Ishikawa (cell line): ENCODE measurements at regions not wholly inside any gene's neighbourhood (a gene's known extent, or its start where the extent isn't known, plus 50 kb on each side); places are given as distances from the start of the nearest gene placed in this dataset.

Experiments
- CEBPB ChIP-seq: IDR thresholded peaks from 2 replicates; pipeline ENCODE4 v1.6.1; 2012
- CREB1 ChIP-seq: IDR thresholded peaks from 2 replicates; pipeline ENCODE4 v1.6.1; 2012; ENCODE audit warnings: low read depth
- EGR1 ChIP-seq: IDR thresholded peaks from 2 replicates; pipeline ENCODE4 v1.6.1; 2012
- EP300 ChIP-seq: IDR thresholded peaks from 2 replicates; pipeline ENCODE4 v1.6.1; 2012; ENCODE audit warnings: borderline replicate concordance
- FOXM1 ChIP-seq: IDR thresholded peaks from 2 replicates; pipeline ENCODE4 v1.6.1; 2012; ENCODE audit warnings: low read depth, borderline replicate concordance
- MAX ChIP-seq: IDR thresholded peaks from 2 replicates; pipeline ENCODE4 v1.6.1; 2012
- NFIC ChIP-seq: IDR thresholded peaks from 2 replicates; pipeline ENCODE4 v1.6.1; 2012
- RAD21 ChIP-seq: IDR thresholded peaks from 2 replicates; pipeline ENCODE4 v1.6.1; 2012; ENCODE audit warnings: low read depth
- REST ChIP-seq: IDR thresholded peaks from 2 replicates; pipeline ENCODE4 v1.6.1; 2012; ENCODE audit warnings: low read depth, mild to moderate bottlenecking
- TAF1 ChIP-seq: IDR thresholded peaks from 2 replicates; pipeline ENCODE4 v1.6.1; 2012; ENCODE audit warnings: low read depth, mild to moderate bottlenecking
- TCF12 ChIP-seq: IDR thresholded peaks from 2 replicates; pipeline ENCODE4 v1.6.1; 2012; ENCODE audit warnings: low read depth
- TEAD4 ChIP-seq: IDR thresholded peaks from 2 replicates; pipeline ENCODE4 v1.6.1; 2012
- USF1 ChIP-seq: IDR thresholded peaks from 2 replicates; pipeline ENCODE4 v1.6.1; 2012
- YY1 ChIP-seq: IDR thresholded peaks from 2 replicates; pipeline ENCODE4 v1.6.1; 2012; ENCODE audit warnings: low read depth
- ZBTB7A ChIP-seq: IDR thresholded peaks from 2 replicates; pipeline ENCODE4 v1.6.1; 2012; ENCODE audit warnings: low read depth

GRCh38 chr4:14919785-14920184 lies 82.5 kb upstream of the CPEB2 start:
- no peak for TF ChIP-seq TAF1
- no peak for TF ChIP-seq EP300
- TF ChIP-seq REST = no peak
- no peak for TF ChIP-seq NFIC
- no peak for TF ChIP-seq CEBPB
- no peak for TF ChIP-seq YY1
- no peak for TF ChIP-seq TEAD4
- TF ChIP-seq FOXM1 = no peak

- TF ChIP-seq REST (no peak), RAD21 (no peak)
These were observed 82.0 kb upstream of the CPEB2 start for GRCh38 chr4:14920237-14920636.

- TF ChIP-seq EP300 (no peak), CEBPB (no peak), ZBTB7A (no peak), RAD21 (no peak), CREB1 (no peak), TEAD4 (no peak), TAF1 (no peak), EGR1 (no peak), YY1 (no peak), MAX (no peak), USF1 (no peak), FOXM1 (no peak), REST (no peak), TCF12 (no peak), NFIC (no peak)
These were observed 81.4 kb upstream of the CPEB2 start for GRCh38 chr4:14920759-14921320.

- no peak for TF ChIP-seq USF1
- TF ChIP-seq REST = no peak
- TF ChIP-seq TEAD4 = no peak
- no peak for TF ChIP-seq EGR1
- TF ChIP-seq TCF12 = no peak
- no peak for TF ChIP-seq ZBTB7A
- no peak for TF ChIP-seq MAX
- no peak for TF ChIP-seq CEBPB
- no peak for TF ChIP-seq YY1
These were observed 78.0 kb upstream of the CPEB2 start for GRCh38 chr4:14924076-14924811.
